Osteocyte (in vitro differentiated cells): ENCODE measurements at regions not wholly inside any gene's neighbourhood (a gene's known extent, or its start where the extent isn't known, plus 50 kb on each side); places are given as distances from the start of the nearest gene placed in this dataset.

Source experiments
- DNase-seq: peaks from one replicate; pipeline ENCODE4 v3.0.0; 2021; ENCODE audit warnings: mixed read lengths; ENCODE audit not compliant: unreplicated experiment; ENCODE audit errors: extremely low spot score
- H3K27ac Mint-ChIP-seq: one replicate; pipeline ENCODE4 v1.8.0; 2021; ENCODE audit warnings: mild to moderate bottlenecking, mixed read lengths; ENCODE audit not compliant: unreplicated experiment
- H3K27me3 Mint-ChIP-seq: one replicate; pipeline ENCODE4 v1.8.0; 2021; ENCODE audit warnings: mixed read lengths; ENCODE audit not compliant: unreplicated experiment
- H3K36me3 Mint-ChIP-seq: one replicate; pipeline ENCODE4 v1.8.0; 2021; ENCODE audit warnings: mixed read lengths; ENCODE audit not compliant: unreplicated experiment
- H3K4me1 Mint-ChIP-seq: one replicate; pipeline ENCODE4 v1.8.0; 2021; ENCODE audit warnings: mixed read lengths; ENCODE audit not compliant: unreplicated experiment
- H3K4me3 Mint-ChIP-seq: one replicate; pipeline ENCODE4 v1.8.0; 2021; ENCODE audit warnings: mild to moderate bottlenecking, moderate library complexity, mixed read lengths; ENCODE audit not compliant: unreplicated experiment
- H3K9me3 Mint-ChIP-seq: one replicate; pipeline ENCODE4 v1.8.0; 2021; ENCODE audit warnings: mixed read lengths; ENCODE audit not compliant: unreplicated experiment
- TF ChIP-seq, protein P1 (sequence below): fragments of 200-600 bp; sonication (generic); IDR thresholded peaks from 2 replicates; pipeline ENCODE4 v1.5.0; 2021; ENCODE audit warnings: antibody characterized with exemption, mild to moderate bottlenecking, moderate library complexity

DNA sequence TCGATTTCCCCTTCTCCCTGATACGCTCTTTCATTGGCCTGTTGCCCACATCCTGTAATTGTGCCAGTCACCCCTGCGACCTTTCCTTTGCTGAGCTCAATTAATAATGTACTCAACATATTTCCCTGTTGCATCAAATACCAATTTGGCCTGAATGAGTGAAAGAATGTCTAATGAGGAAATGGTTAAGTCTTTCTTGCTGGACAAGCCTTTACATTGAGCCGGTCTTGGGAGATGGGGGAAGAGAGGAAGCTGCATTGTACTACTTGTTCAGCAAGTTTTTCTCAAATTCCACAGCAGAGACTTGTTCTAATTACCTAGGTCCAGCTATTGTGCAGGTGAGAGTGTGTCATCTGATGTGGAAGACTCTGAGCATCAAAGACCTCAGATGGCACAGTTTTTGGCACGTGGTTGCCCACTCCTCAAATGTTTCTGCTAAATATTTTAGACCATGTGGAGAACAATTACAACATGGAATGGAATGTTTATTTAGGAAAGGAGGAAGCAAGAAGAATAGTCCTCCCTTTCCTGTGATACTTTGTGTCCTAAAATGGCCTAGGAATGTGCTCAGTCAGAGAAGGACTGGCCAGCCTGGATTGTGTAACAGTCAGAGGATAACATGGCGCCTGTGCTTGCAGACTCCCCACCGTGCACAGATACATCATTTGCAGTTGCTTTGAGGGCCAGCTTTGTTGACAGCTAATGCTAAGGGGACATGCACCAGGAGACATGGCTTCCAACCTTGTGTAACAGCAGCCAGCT is 129.5 kb upstream of the E2F8 start:
- H3K36me3 Mint-ChIP-seq = no peaks in the 10 kb centered on the region
- TF ChIP-seq, protein P1, sequence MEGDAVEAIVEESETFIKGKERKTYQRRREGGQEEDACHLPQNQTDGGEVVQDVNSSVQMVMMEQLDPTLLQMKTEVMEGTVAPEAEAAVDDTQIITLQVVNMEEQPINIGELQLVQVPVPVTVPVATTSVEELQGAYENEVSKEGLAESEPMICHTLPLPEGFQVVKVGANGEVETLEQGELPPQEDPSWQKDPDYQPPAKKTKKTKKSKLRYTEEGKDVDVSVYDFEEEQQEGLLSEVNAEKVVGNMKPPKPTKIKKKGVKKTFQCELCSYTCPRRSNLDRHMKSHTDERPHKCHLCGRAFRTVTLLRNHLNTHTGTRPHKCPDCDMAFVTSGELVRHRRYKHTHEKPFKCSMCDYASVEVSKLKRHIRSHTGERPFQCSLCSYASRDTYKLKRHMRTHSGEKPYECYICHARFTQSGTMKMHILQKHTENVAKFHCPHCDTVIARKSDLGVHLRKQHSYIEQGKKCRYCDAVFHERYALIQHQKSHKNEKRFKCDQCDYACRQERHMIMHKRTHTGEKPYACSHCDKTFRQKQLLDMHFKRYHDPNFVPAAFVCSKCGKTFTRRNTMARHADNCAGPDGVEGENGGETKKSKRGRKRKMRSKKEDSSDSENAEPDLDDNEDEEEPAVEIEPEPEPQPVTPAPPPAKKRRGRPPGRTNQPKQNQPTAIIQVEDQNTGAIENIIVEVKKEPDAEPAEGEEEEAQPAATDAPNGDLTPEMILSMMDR = no peak

DNA sequence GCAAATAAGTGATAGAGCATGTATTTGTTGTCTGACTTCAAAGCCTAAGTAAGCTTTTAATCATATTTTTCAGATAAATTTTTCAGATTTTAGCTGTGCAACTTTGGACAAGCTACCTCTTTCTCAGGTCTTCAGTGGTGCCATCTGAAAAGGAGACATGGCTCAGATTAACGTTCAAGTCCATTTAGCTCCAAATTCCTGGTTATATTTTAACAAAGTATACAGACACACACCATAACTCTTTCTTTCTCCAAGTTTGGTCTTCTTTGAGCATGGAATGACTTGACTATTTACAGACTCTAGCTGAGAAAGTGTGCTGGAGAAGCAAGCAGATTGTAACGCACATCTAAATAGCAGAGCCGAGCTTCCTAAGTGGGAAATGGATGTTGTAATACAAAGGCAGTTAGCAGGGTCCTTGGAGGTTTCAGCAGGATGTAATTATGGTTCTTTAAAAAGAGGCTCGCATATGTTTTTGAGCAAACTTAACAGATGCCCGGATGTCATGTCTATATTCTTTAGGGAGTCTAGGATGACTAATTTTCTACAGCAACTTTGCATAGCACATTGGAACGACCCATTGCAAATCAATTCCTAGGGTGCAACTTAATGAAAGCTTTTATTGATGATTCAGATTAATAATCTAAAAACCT is 128.1 kb upstream of the E2F8 start:
- Mint-ChIP-seq H3K4me1 (peaks cover 25% of the 10 kb centered on the region), H3K36me3 (no peaks in the 10 kb centered on the region), H3K27ac (no peak overlapping the region), H3K4me3 (no peak overlapping the region), H3K27me3 (no peaks in the 10 kb centered on the region), H3K9me3 (no peaks in the 10 kb centered on the region)
- no peak for DNase-seq
- TF ChIP-seq, protein P1 = no peak

More for the DNA sequence above, 129.5 kb upstream of the E2F8 start:
- no peaks in the 10 kb centered on the region for H3K9me3 Mint-ChIP-seq
- no peak overlapping the region for H3K4me3 Mint-ChIP-seq
- H3K27me3 Mint-ChIP-seq = no peaks in the 10 kb centered on the region
- peaks cover 32% of the 10 kb centered on the region for H3K4me1 Mint-ChIP-seq
- no peak overlapping the region for H3K27ac Mint-ChIP-seq
- DNase-seq = no peak

DNA sequence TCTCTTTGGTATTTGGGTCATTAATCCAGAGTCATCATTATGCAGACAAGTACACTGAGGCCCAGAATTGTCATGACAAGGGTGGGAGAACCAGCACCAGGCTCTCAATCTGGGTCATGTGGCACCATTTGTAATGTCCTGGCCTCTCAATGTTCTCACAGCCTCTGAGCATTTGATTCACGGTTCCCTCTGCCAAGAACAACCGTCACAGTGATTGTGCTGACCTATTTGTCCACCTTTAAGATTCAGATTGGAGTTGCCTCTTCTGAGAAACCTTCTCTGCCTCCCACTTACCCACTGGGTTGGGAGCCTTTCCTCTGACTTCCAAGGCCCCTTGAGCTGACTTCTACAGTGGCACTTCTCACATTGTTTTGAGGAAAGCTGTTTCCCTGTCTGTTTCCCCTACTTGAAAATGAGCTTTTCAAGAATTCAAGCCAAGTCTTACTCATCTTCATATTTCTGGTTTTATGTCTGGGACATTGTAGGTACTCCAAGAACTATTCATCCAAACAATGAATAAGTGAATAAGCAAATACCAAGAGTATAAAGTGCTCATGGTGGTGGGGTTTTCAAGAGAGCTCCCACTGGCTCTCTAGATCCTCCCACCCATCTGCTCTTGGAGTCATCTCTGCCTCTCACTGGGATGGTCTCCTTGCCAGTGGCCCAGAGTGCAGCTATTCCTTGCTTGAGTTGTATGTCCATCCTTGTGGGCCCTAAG is 126.4 kb upstream of the E2F8 start:
- Mint-ChIP-seq H3K4me1 (peaks cover 24% of the 10 kb centered on the region), H3K27me3 (no peaks in the 10 kb centered on the region), H3K9me3 (no peaks in the 10 kb centered on the region), H3K36me3 (no peaks in the 10 kb centered on the region), H3K4me3 (no peak overlapping the region), H3K27ac (no peak overlapping the region)
- DNase-seq = no peak
- TF ChIP-seq, protein P1 = no peak

DNA sequence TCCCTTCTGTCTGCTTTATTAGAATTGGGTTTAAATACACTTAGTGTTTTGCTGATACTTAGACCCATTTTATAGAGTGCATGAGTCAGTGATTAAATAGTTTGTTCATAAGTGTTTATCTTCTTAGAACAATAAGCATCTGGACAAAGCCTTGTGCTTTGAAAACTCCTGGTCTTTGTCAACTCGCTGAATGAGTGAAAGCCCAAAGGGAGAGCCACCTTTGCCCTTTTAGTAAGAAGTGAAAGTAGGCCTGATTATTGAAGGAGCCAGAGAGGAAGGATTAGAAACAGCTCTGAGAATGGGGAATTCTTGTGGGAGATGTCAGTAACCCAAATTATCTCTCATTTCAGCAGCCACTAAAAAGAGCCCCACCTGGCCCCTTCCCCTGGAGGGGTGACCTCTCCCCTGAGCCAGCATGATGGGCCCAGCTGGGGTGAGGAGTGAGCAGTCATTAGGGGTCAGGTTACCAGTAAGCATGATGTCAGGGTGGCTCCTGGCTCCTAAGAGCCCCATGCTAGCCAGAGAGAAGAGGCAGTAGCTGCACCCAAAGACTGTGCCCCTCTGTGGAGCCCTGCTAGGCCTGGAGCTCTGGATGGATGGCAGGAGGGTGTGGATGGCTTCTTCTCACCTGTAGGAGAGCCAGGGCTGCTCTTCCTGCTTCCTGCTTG is 125.1 kb upstream of the E2F8 start:
- no peaks in the 10 kb centered on the region for H3K9me3 Mint-ChIP-seq
- H3K4me3 Mint-ChIP-seq = no peak overlapping the region
- H3K27ac Mint-ChIP-seq = no peak overlapping the region
- DNase-seq = no peak
- H3K4me1 Mint-ChIP-seq = peaks cover 20% of the 10 kb centered on the region
- TF ChIP-seq, protein P1 = no peak
- no peaks in the 10 kb centered on the region for H3K36me3 Mint-ChIP-seq
- H3K27me3 Mint-ChIP-seq = no peaks in the 10 kb centered on the region
